ENCODE measurements at regions not wholly inside any gene's neighbourhood (a gene's known extent, or its start where the extent isn't known, plus 50 kb on each side); places are given as distances from the start of the nearest gene placed in this dataset.

- H3K4me3 ChIP-seq (ENCODE audit: low read depth, low read length) = no peak overlapping the region
- no peak for TF ChIP-seq CTCF (conservative IDR thresholded peaks at IDR 0.05; ENCODE audit: low read depth, low read length)
- DNase-seq (ENCODE audit: low read depth) = no peak
Measured at GRCh38 chr16:65752522-65752844, 614.0 kb upstream of the CDH5 start.

- no peak overlapping the region for H3K4me3 ChIP-seq (ENCODE audit: low read depth, low read length)
- DNase-seq (ENCODE audit: low read depth) = no peak
Measured at GRCh38 chr16:65751622-65752521, 614.6 kb upstream of the CDH5 start.

GRCh38 chr16:65749506-65749905 lies 617.0 kb upstream of the CDH5 start:
- no peak for DNase-seq (ENCODE audit: low read depth)
- H3K4me3 ChIP-seq (ENCODE audit: low read depth, low read length) = no peak overlapping the region
- TF ChIP-seq CTCF (conservative IDR thresholded peaks at IDR 0.05; ENCODE audit: low read depth, low read length) = no peak

More at GRCh38 chr16:65751622-65752521, 614.6 kb upstream of the CDH5 start:
- TF ChIP-seq CTCF (conservative IDR thresholded peaks at IDR 0.05; ENCODE audit: low read depth, low read length) = no peak

GRCh38 chr16:65746941-65747340 lies 619.5 kb upstream of the CDH5 start:
- TF ChIP-seq CTCF (conservative IDR thresholded peaks at IDR 0.05; ENCODE audit: low read depth, low read length) = no peak
- H3K4me3 ChIP-seq (ENCODE audit: low read depth, low read length) = no peak overlapping the region
- no peak for DNase-seq (ENCODE audit: low read depth)

- TF ChIP-seq CTCF (conservative IDR thresholded peaks at IDR 0.05; ENCODE audit: low read depth, low read length) = no peak
- H3K4me3 ChIP-seq (ENCODE audit: low read depth, low read length) = no peak overlapping the region
- DNase-seq (ENCODE audit: low read depth) = no peak
Measured at GRCh38 chr16:65745201-65745708, 621.2 kb upstream of the CDH5 start.

GRCh38 chr16:65744401-65744800 lies 622.1 kb upstream of the CDH5 start:
- no peak for TF ChIP-seq CTCF (conservative IDR thresholded peaks at IDR 0.05; ENCODE audit: low read depth, low read length)
- H3K4me3 ChIP-seq (ENCODE audit: low read depth, low read length) = no peak overlapping the region
- DNase-seq (ENCODE audit: low read depth) = no peak

GRCh38 chr16:65743558-65743957 lies 621.7 kb upstream of the CDH11 start:
- no peak overlapping the region for H3K4me3 ChIP-seq (ENCODE audit: low read depth, low read length)
- no peak for DNase-seq (ENCODE audit: low read depth)
- no peak for TF ChIP-seq CTCF (conservative IDR thresholded peaks at IDR 0.05; ENCODE audit: low read depth, low read length)
